Stimulated activated naive CD8-positive, alpha-beta T cell treated with anti-CD3 and anti-CD28 coated beads, Interleukin-15, amount 100 ng/mL, for 72 hours (primary cell): ENCODE measurements at regions not wholly inside any gene's neighbourhood (a gene's known extent, or its start where the extent isn't known, plus 50 kb on each side); places are given as distances from the start of the nearest gene placed in this dataset.
"Not testable (repeated sequence)": the region's sequence is repeated elsewhere in the genome, so short reads cannot be mapped to it uniquely, and the experiment has no call there.

Experiments
- ATAC-seq: fragments of 150-1000 bp; cut with Tn5 transposase; 2 replicates; pipeline ENCODE4 v1.10.0; 2021; ENCODE audit warnings: mild to moderate bottlenecking, moderate library complexity
- DNase-seq, 2 donors: peaks; one replicate each; pipeline ENCODE4 v3.0.0; 2021 to 2022
- H3K27ac Mint-ChIP-seq, 2 donors: one replicate each; pipeline ENCODE4 v1.8.0; 2022; ENCODE audit warnings: mild to moderate bottlenecking in 2 of 2, mixed read lengths in 2 of 2, moderate library complexity in 2 of 2
- H3K27me3 Mint-ChIP-seq: one replicate; pipeline ENCODE4 v1.8.0; 2022; ENCODE audit warnings: mixed read lengths
- H3K4me1 Mint-ChIP-seq: one replicate; pipeline ENCODE4 v1.8.0; 2022; ENCODE audit warnings: mild to moderate bottlenecking, mixed read lengths
- H3K4me3 Mint-ChIP-seq, 2 donors: one replicate each; pipeline ENCODE4 v1.8.0; 2022; ENCODE audit warnings: mild to moderate bottlenecking in 2 of 2, mixed read lengths in 2 of 2, moderate library complexity in 1 of 2
- H3K9me3 Mint-ChIP-seq, 2 donors: one replicate each; pipeline ENCODE4 v1.8.0; 2022; ENCODE audit warnings: mixed read lengths in 2 of 2

DNA sequence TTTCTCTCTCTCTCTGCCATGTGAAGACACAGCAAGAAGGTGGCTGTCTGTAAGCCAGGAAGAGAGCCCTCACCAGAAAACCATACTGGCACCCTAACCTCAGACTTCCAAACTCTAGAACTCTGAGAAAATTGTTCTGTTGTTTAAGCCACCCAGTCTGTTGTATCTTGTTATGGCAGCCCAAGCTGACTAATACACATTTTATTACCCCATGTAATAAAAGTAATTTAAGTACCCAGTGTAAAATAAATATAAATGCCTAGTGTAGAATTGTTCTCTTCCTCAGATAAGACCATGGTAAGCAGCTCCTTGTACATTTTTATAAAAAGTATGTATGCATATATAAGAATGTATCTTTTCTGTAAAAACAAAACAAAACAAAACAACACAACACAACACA lies 119.7 kb downstream of the DTL start:
- no peaks in the 10 kb centered on the region for H3K27me3 Mint-ChIP-seq
- ATAC-seq: no peak
- no peak overlapping the region for H3K4me3 Mint-ChIP-seq
- H3K27ac Mint-ChIP-seq: no peak overlapping the region
- no peaks in the 10 kb centered on the region for H3K9me3 Mint-ChIP-seq
- H3K4me1 Mint-ChIP-seq: peaks cover 13% of the 10 kb centered on the region
- no peak for DNase-seq

DNA sequence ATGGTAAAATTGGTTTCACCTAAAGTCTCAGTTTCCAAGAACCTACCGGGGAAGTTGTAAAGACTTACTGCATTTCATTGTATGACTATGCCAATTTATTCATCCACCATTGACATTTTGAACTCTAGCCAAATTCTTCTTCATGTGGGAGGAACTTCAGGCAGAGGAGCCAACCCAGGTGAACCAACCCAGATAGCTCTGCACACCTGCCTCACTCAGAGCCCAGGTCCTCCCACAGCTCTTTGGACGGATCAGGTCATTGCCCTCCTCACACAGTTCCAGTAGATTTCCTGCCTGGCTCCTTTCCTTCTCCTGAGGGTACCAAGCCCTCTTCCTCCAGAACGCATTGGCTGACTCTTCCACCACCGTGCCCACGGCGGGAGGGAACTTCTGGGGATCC lies 121.7 kb downstream of the DTL start:
- Mint-ChIP-seq H3K4me1 (peaks cover 29% of the 10 kb centered on the region), H3K27me3 (no peaks in the 10 kb centered on the region), H3K9me3 (no peaks in the 10 kb centered on the region), H3K27ac (no peak overlapping the region), H3K4me3 (no peak overlapping the region)
- ATAC-seq: no peak
- no peak for DNase-seq

DNA sequence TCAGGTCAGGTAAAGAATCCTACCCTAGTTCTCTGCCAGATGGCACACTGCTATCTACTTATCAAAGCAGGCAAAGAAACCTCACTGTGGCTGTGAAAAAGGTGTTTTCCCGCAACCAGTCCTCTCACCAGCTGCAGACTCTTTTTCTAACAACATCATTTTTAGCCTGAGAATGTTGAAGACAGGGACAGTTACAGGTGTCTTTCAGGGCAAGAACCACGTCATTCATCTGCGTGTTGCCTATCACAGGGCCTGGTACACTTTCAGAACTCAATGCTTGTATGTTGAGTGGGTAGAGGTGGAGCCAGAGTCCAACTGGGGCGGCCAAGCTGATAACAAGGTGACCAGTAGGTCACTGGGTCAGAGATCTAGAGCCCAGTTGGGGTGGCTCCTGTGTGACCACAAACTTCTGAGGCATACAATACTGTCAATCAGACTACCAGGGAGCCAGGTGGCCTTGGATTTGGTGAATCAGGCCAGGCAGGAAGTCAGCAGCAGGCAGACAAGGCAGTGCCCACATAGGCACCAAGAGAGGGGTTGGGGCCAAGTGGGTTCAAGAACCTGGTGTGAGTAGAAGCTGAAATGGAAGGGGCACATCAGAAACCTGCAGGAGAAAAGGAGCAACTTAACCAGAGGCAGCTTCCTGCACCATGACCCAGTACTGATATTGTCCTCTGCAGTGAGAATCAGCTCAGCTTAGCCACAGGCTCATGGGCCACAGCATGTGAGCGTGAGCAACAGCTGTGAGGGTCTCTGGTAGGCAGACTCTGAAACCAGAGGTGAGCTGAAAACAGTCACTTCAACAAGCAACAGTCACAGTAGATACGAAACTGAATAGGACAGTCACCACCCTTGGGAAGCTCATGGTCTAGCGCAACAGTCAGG lies 123.6 kb downstream of the DTL start:
- Mint-ChIP-seq H3K9me3 (no peaks in the 10 kb centered on the region), H3K27ac (peak overlapping the region in 1 of 2 donors; percentile 15), H3K4me3 (no peak overlapping the region), H3K4me1 (peaks cover 35% of the 10 kb centered on the region), H3K27me3 (no peaks in the 10 kb centered on the region)
- DNase-seq: peak; percentile 9 to 28
- ATAC-seq: peak; percentile 49

DNA sequence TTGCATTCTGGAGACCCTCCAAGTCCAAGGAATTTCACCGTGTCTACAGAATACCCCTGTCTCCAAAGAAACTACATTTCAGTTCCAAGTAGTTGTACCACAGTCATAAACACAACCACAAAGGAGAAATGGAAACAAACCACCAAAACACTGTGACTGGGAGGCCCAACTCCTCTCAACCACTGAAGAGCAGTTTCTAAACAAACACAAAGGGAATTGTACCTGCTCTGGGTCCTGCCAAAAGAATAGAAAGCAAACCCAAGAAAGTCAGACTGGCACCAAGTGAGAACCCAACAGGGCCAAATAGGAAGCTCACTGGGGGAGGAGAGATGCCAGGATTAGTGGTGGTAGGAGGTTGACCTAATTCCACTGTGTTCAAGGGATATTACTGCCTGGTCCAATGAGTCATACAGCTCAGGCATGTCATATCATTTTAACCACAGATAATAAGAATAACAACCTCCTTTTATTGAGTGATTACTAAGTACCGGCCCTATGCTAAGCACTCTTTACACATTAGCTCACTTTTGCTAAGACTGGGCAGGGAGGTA lies 123.9 kb upstream of the PPP2R5A start:
- peak overlapping the region in 1 of 2 donors; percentile 69 for H3K27ac Mint-ChIP-seq
- ATAC-seq (peak; percentile 89), DNase-seq (peak; percentile 25 to 47)
- peaks cover 35% of the 10 kb centered on the region for H3K4me1 Mint-ChIP-seq
- no peaks in the 10 kb centered on the region for H3K27me3 Mint-ChIP-seq
- H3K4me3 Mint-ChIP-seq: peak overlapping the region; percentile 12 to 48
- no peaks in the 10 kb centered on the region for H3K9me3 Mint-ChIP-seq

DNA sequence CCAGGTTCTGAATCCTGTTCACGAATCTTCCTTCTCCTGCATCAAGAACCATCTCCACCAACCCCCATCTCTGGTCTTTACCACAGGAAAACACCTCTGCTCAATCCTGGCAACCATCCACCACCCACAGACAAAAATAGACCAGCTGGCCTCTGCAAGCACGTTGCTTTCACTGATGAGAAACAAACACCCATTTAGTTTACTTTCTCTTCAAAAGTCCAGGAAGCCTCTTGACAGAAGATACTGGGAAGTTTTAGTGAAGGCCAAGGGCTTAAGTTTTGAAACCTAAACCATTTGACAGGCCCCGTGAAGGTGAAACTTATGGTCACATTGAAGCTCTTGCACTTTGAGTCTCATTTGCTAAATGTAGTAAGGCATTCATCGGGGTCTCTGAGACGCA lies 122.6 kb upstream of the PPP2R5A start:
- no peaks in the 10 kb centered on the region for H3K9me3 Mint-ChIP-seq
- DNase-seq (peak; percentile 14 to 20), ATAC-seq (no peak)
- no peaks in the 10 kb centered on the region for H3K27me3 Mint-ChIP-seq
- no peak overlapping the region for H3K27ac Mint-ChIP-seq
- H3K4me1 Mint-ChIP-seq: peaks cover 42% of the 10 kb centered on the region
- peak overlapping the region; percentile 12 to 40 for H3K4me3 Mint-ChIP-seq

DNA sequence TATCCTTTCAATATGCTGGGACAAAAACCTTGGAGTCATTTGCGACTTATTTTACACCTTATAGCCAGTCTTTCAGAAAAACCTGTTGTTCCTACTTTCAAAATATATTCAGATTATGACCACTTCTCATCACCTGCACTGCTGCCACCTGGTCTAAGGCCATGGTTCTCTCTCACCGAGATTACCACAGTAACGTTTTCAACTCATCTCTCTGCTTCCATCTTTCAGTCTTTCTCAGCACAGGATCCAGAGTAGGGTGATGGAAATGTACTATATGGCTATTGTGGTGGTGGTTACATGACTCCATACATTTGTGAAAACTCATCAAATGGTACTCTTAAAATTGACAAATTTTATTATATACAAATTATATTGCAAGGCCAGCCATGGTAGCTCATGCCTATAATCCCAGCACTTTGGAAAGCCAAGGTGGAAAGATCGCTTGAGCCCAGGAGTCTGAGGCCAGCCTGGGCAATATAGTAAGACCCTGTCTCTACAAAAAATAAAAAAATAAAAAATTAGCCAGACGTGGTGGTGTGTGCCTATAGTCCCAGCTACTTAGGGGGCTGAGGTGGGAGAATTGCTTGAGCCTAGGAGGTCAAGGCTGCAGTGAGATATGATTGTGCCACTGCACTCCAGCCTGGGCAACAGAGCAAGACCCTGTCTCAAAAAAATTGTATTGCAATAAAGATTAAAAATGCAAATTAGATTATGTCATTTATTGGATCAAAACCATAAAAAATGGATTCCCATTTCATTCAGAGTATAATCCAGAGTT lies 120.9 kb upstream of the PPP2R5A start:
- H3K4me3 Mint-ChIP-seq: no peak overlapping the region
- DNase-seq: no peak

DNA sequence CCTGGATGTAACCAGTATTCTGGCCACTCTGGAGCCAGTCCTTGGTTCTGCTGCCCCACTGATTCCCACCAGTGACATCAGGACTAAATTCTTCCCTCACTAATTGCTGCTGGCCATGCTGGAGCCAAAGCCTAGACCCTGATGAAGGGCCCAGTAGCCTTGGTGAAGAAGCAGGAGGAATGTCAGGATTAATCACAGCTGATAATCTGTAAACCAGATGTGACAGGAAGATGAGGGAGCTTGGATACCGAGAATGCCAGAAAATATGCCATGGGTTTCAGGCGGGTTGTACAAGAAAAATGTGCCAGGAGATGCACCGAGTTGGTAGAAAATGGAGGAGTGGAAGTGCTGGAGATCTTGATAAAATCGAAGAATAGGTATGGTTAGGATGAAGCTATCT lies 119.0 kb upstream of the PPP2R5A start:
- Mint-ChIP-seq H3K4me1 (peaks cover 23% of the 10 kb centered on the region), H3K27ac (no peak overlapping the region), H3K27me3 (no peaks in the 10 kb centered on the region), H3K9me3 (no peaks in the 10 kb centered on the region), H3K4me3 (no peak overlapping the region)
- ATAC-seq (no peak), DNase-seq (no peak)

More for the DNA sequence above, 120.9 kb upstream of the PPP2R5A start:
- ATAC-seq: no peak
- Mint-ChIP-seq H3K4me1 (peaks cover 33% of the 10 kb centered on the region), H3K27me3 (no peaks in the 10 kb centered on the region), H3K9me3 (no peaks in the 10 kb centered on the region), H3K27ac (no peak overlapping the region)

- peaks cover 19% of the 10 kb centered on the region for H3K4me1 Mint-ChIP-seq
- H3K4me3 Mint-ChIP-seq: no peak overlapping the region
- ATAC-seq: no peak
- no peaks in the 10 kb centered on the region for H3K27me3 Mint-ChIP-seq
- no peak for DNase-seq
- no peaks in the 10 kb centered on the region for H3K9me3 Mint-ChIP-seq
- no peak overlapping the region for H3K27ac Mint-ChIP-seq
Observed at GRCh38 chr1:212166644-212167043, 118.6 kb upstream of the PPP2R5A start.

GRCh38 chr1:212167098-212167497 lies 118.1 kb upstream of the PPP2R5A start:
- H3K4me3 Mint-ChIP-seq: no peak overlapping the region
- no peak for ATAC-seq
- no peaks in the 10 kb centered on the region for H3K27me3 Mint-ChIP-seq
- H3K27ac Mint-ChIP-seq: no peak overlapping the region
- no peak for DNase-seq
- peaks cover 14% of the 10 kb centered on the region for H3K4me1 Mint-ChIP-seq
- no peaks in the 10 kb centered on the region for H3K9me3 Mint-ChIP-seq

- Mint-ChIP-seq H3K27ac (no peak overlapping the region), H3K27me3 (no peaks in the 10 kb centered on the region), H3K9me3 (no peaks in the 10 kb centered on the region), H3K4me1 (no peaks in the 10 kb centered on the region), H3K4me3 (no peak overlapping the region)
- no peak for ATAC-seq
- no peak for DNase-seq
Observed at GRCh38 chr1:212173567-212173966, 111.6 kb upstream of the PPP2R5A start.

DNA sequence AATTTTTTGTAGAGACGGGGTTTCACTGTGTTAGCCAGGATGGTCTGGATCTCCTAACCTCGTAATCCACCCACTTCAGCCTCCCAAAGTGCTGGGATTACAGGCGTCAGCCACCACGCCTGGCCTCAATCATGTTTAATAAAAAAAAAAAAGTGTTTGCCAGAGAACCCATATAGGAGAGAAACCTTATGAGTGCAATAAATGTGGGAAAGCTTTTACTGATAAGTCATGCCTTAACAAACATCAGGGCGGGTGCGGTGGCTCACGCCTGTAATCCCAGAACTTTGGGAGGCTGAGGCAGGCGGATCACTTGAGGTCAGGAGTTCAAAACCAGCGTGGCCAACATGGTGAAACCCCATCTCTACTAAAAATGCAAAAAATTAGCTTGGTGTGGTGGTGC lies 110.9 kb upstream of the PPP2R5A start:
- not testable (repeated sequence) for H3K4me3 Mint-ChIP-seq, H3K4me1 Mint-ChIP-seq, ATAC-seq, H3K27me3 Mint-ChIP-seq, H3K27ac Mint-ChIP-seq, H3K9me3 Mint-ChIP-seq, DNase-seq

DNA sequence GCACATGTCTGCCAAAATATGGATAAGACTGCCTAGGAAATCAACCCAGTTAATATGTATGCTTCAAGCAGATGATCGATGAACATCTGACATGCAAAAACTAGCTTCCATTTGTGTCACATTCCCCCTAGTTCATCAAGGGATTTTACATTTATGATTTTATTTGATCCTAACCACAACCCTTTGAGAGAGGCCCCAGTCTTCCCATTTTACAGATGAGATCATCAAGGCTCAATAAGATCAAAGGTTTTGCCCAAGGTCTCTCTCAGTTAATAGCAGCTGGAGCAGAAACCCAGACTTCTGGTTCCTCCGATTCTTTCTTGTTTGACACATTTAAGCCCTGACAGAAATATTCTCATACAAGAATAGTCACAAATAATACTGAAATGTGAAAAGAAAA lies 107.7 kb upstream of the PPP2R5A start:
- no peaks in the 10 kb centered on the region for H3K27me3 Mint-ChIP-seq
- no peaks in the 10 kb centered on the region for H3K9me3 Mint-ChIP-seq
- no peaks in the 10 kb centered on the region for H3K4me1 Mint-ChIP-seq
- ATAC-seq (no peak), DNase-seq (no peak)
- no peak overlapping the region for H3K27ac Mint-ChIP-seq
- H3K4me3 Mint-ChIP-seq: no peak overlapping the region

DNA sequence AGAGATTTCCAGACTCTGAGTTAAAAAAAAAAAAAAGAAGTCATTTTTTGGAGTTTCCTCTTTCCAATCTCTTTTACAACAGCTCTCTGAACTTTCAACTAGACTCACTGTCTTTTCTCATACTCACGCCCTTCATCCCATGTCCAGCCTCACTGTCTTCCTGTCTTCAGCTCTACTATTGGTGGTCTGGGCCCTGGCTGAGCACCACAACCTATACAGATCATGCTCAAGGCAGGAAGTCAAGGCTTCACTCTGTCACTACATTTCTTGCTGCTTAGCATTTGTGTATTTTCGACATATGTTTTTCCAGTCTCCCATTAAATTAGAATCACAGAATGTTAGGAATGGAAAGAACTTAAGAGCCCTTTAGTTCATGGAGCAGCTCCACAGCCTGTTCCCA lies 106.4 kb upstream of the PPP2R5A start:
- DNase-seq (no peak), ATAC-seq (no peak)
- Mint-ChIP-seq H3K27me3 (no peaks in the 10 kb centered on the region), H3K4me1 (no peaks in the 10 kb centered on the region), H3K9me3 (no peaks in the 10 kb centered on the region), H3K4me3 (no peak overlapping the region), H3K27ac (no peak overlapping the region)

- no peak for DNase-seq
Observed at GRCh38 chr1:212179394-212180076, 105.7 kb upstream of the PPP2R5A start.

DNA sequence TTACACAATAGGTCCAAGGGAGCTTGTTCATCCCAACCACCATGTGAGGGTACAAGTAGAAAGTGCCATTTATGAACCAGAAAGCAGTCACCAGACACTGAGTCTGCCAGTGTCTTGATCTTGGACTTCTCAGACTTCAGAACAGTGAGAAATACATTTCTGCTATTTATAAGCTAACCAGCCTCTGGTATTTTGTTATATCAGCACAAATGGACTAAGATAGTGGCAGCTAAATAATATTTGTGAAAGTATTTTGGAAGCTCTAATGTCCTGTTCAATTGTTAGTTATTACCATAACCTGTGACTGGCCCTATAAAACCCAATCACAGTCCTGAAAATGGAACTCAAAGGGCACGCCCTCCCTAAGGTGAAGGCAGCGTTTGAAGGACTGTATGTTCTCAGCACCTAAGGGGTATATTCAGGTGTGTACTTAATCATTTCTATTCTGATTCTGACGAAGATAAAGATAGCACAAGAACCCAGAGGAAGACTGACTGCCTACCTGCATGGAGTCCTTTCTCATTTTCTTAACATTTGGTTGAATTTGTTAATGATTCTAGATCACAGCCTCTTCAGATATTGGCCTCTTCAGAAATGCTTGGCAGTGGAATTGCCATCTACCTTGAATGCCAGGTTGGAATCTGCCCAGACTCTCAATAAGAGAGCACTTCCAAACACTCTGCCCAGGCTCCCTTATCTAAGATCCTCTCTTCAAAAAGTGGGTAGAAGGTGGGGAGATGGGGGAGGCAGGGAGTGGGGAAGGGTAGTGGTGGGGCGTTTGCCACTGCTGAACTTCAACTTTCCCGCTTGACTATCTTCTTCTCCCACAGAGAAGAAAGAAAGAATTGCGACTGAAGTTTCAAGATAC lies 104.0 kb upstream of the PPP2R5A start:
- H3K9me3 Mint-ChIP-seq: no peaks in the 10 kb centered on the region
- H3K27ac Mint-ChIP-seq: no peak overlapping the region
- H3K4me3 Mint-ChIP-seq: no peak overlapping the region
- ATAC-seq: no peak
- H3K4me1 Mint-ChIP-seq: peaks cover 1% of the 10 kb centered on the region
- DNase-seq: no peak
- H3K27me3 Mint-ChIP-seq: no peaks in the 10 kb centered on the region

More at GRCh38 chr1:212179394-212180076, 105.7 kb upstream of the PPP2R5A start:
- H3K9me3 Mint-ChIP-seq: no peaks in the 10 kb centered on the region
- ATAC-seq: peak; percentile 60
- H3K27me3 Mint-ChIP-seq: no peaks in the 10 kb centered on the region
- no peaks in the 10 kb centered on the region for H3K4me1 Mint-ChIP-seq
- no peak overlapping the region for H3K4me3 Mint-ChIP-seq
- H3K27ac Mint-ChIP-seq: no peak overlapping the region
